ENCODE measurements at regions not wholly inside any gene's neighbourhood (a gene's known extent, or its start where the extent isn't known, plus 50 kb on each side); places are given as distances from the start of the nearest gene placed in this dataset.

GRCh38 chr14:101500061-101500460, 61.2 kb upstream of the DIO3 start:
- no peak for TF ChIP-seq POLR2A (IDR thresholded peaks at IDR 0.05; ENCODE audit: borderline replicate concordance, extremely low read depth, insufficient read depth, insufficient read length)
- TF ChIP-seq RAD21 (IDR thresholded peaks at IDR 0.05; ENCODE audit: low read depth), result no peak
- TF ChIP-seq ELF1 (IDR thresholded peaks at IDR 0.05; ENCODE audit: borderline replicate concordance, low read depth), result no peak
- TF ChIP-seq POLR2AphosphoS5 (IDR thresholded peaks at IDR 0.05; ENCODE audit: low read depth, low read length), result no peak
- no peak for TF ChIP-seq EZH2 (IDR thresholded peaks at IDR 0.05)
- TF ChIP-seq ZFX (IDR thresholded peaks at IDR 0.05), result no peak
- TF ChIP-seq, protein P1, sequence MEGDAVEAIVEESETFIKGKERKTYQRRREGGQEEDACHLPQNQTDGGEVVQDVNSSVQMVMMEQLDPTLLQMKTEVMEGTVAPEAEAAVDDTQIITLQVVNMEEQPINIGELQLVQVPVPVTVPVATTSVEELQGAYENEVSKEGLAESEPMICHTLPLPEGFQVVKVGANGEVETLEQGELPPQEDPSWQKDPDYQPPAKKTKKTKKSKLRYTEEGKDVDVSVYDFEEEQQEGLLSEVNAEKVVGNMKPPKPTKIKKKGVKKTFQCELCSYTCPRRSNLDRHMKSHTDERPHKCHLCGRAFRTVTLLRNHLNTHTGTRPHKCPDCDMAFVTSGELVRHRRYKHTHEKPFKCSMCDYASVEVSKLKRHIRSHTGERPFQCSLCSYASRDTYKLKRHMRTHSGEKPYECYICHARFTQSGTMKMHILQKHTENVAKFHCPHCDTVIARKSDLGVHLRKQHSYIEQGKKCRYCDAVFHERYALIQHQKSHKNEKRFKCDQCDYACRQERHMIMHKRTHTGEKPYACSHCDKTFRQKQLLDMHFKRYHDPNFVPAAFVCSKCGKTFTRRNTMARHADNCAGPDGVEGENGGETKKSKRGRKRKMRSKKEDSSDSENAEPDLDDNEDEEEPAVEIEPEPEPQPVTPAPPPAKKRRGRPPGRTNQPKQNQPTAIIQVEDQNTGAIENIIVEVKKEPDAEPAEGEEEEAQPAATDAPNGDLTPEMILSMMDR (IDR thresholded peaks at IDR 0.05 in 2 of 3, conservative IDR thresholded peaks at IDR 0.05 in 1 of 3; ENCODE audit: borderline replicate concordance in 1 of 3, insufficient read depth in 1 of 3, low read depth in 2 of 3, low read length in 2 of 3), result no peak
- TF ChIP-seq, protein P2, sequence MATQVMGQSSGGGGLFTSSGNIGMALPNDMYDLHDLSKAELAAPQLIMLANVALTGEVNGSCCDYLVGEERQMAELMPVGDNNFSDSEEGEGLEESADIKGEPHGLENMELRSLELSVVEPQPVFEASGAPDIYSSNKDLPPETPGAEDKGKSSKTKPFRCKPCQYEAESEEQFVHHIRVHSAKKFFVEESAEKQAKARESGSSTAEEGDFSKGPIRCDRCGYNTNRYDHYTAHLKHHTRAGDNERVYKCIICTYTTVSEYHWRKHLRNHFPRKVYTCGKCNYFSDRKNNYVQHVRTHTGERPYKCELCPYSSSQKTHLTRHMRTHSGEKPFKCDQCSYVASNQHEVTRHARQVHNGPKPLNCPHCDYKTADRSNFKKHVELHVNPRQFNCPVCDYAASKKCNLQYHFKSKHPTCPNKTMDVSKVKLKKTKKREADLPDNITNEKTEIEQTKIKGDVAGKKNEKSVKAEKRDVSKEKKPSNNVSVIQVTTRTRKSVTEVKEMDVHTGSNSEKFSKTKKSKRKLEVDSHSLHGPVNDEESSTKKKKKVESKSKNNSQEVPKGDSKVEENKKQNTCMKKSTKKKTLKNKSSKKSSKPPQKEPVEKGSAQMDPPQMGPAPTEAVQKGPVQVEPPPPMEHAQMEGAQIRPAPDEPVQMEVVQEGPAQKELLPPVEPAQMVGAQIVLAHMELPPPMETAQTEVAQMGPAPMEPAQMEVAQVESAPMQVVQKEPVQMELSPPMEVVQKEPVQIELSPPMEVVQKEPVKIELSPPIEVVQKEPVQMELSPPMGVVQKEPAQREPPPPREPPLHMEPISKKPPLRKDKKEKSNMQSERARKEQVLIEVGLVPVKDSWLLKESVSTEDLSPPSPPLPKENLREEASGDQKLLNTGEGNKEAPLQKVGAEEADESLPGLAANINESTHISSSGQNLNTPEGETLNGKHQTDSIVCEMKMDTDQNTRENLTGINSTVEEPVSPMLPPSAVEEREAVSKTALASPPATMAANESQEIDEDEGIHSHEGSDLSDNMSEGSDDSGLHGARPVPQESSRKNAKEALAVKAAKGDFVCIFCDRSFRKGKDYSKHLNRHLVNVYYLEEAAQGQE (IDR thresholded peaks at IDR 0.05; ENCODE audit: low read depth), result no peak
- TF ChIP-seq CEBPB (IDR thresholded peaks at IDR 0.05; ENCODE audit: low read depth), result no peak
- no peak for TF ChIP-seq SRF (IDR thresholded peaks at IDR 0.05; ENCODE audit: low read depth)
